ENCODE measurements at regions not wholly inside any gene's neighbourhood (a gene's known extent, or its start where the extent isn't known, plus 50 kb on each side); places are given as distances from the start of the nearest gene placed in this dataset.

DNA sequence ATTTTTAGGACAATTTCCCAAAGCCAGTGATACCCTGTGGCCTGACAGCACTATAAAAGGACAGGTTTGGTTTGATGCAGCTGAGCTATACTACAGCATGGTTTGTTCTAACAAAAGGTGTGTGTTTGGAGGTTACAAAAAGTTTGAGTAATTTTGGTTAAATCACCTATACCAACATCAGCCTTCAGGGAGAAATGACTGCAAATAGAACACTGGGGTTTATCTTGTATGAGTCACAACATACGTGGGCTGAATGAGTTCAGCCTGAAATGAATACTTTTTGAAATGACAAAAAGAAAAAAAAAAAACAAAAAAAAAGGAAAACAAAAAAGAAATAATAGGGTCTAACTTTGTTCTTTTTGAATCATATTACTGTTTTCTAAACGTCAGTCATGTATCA is 345.7 kb downstream of the CNTN3 start:
- TF ChIP-seq, protein P1, sequence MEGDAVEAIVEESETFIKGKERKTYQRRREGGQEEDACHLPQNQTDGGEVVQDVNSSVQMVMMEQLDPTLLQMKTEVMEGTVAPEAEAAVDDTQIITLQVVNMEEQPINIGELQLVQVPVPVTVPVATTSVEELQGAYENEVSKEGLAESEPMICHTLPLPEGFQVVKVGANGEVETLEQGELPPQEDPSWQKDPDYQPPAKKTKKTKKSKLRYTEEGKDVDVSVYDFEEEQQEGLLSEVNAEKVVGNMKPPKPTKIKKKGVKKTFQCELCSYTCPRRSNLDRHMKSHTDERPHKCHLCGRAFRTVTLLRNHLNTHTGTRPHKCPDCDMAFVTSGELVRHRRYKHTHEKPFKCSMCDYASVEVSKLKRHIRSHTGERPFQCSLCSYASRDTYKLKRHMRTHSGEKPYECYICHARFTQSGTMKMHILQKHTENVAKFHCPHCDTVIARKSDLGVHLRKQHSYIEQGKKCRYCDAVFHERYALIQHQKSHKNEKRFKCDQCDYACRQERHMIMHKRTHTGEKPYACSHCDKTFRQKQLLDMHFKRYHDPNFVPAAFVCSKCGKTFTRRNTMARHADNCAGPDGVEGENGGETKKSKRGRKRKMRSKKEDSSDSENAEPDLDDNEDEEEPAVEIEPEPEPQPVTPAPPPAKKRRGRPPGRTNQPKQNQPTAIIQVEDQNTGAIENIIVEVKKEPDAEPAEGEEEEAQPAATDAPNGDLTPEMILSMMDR (IDR thresholded peaks at IDR 0.05; ENCODE audit: low read length) = no peak
- no peak for TF ChIP-seq EZH2 (IDR thresholded peaks at IDR 0.05; ENCODE audit: borderline replicate concordance, low read length)
